Esophagus muscularis mucosa (tissue), 4 donors: ENCODE measurements at regions not wholly inside any gene's neighbourhood (a gene's known extent, or its start where the extent isn't known, plus 50 kb on each side); places are given as distances from the start of the nearest gene placed in this dataset.

Experiments
- EP300 ChIP-seq: sonication (generic); formaldehyde crosslinking; IDR thresholded peaks from one replicate; pipeline ENCODE4 v1.6.1; 2017; ENCODE audit warnings: antibody characterized with exemption
- POLR2A ChIP-seq: fragments of 450-650 bp; IDR thresholded peaks from one replicate; pipeline ENCODE4 v1.6.1; 2017; ENCODE audit warnings: antibody characterized with exemption, moderate library complexity, mild to moderate bottlenecking, low read depth
- POLR2AphosphoS5 ChIP-seq, 2 donors: sonication (generic); formaldehyde crosslinking; IDR thresholded peaks; one replicate each; pipeline ENCODE4 v1.6.1; 2017; ENCODE audit warnings: antibody characterized with exemption in 2 of 2
- TF ChIP-seq, protein P1 (sequence below), 3 experiments: fragments of 200-600 bp in 2 of 3; fragments of 450-650 bp in 1 of 3; sonication (generic) in 2 of 3; IDR thresholded peaks; one replicate each; pipeline ENCODE4 v1.5.1; 2017 to 2019; ENCODE audit warnings: antibody characterized with exemption in 3 of 3, mild to moderate bottlenecking in 2 of 3, moderate library complexity in 1 of 3

- TF ChIP-seq POLR2AphosphoS5 (IDR thresholded peaks at IDR 0.05) = no peak
- TF ChIP-seq, protein P1, sequence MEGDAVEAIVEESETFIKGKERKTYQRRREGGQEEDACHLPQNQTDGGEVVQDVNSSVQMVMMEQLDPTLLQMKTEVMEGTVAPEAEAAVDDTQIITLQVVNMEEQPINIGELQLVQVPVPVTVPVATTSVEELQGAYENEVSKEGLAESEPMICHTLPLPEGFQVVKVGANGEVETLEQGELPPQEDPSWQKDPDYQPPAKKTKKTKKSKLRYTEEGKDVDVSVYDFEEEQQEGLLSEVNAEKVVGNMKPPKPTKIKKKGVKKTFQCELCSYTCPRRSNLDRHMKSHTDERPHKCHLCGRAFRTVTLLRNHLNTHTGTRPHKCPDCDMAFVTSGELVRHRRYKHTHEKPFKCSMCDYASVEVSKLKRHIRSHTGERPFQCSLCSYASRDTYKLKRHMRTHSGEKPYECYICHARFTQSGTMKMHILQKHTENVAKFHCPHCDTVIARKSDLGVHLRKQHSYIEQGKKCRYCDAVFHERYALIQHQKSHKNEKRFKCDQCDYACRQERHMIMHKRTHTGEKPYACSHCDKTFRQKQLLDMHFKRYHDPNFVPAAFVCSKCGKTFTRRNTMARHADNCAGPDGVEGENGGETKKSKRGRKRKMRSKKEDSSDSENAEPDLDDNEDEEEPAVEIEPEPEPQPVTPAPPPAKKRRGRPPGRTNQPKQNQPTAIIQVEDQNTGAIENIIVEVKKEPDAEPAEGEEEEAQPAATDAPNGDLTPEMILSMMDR (IDR thresholded peaks at IDR 0.05) = no peak
- TF ChIP-seq EP300 = no peak
- no peak for TF ChIP-seq POLR2A
Measured at GRCh38 chr11:70819022-70819421, 420.7 kb downstream of the CTTN start.
